Omental fat pad (tissue), 3 donors: ENCODE measurements at regions not wholly inside any gene's neighbourhood (a gene's known extent, or its start where the extent isn't known, plus 50 kb on each side); places are given as distances from the start of the nearest gene placed in this dataset.
"Not testable (repeated sequence)": the region's sequence is repeated elsewhere in the genome, so short reads cannot be mapped to it uniquely, and the experiment has no call there.

ENCODE experiments used
- ATAC-seq: fragments of 150-250 bp; one replicate; pipeline ENCODE4 v1.9.1; 2016; ENCODE audit warnings: mild to moderate bottlenecking, moderate library complexity; ENCODE audit not compliant: low FRiP score
- DNase-seq: peaks from one replicate; pipeline ENCODE4 v3.0.0-alpha.2; 2019; ENCODE audit warnings: low spot score
- CTCF ChIP-seq, 3 donors: fragments of 450-650 bp; IDR thresholded peaks; one replicate each; pipeline ENCODE4 v1.5.1; 2016 to 2017; ENCODE audit warnings: antibody characterized with exemption in 3 of 3, mild to moderate bottlenecking in 3 of 3, moderate library complexity in 2 of 3

GRCh38 chr10:43998021-43998809 lies 349.5 kb upstream of the ZNF32 start:
- no peak for TF ChIP-seq CTCF (IDR thresholded peaks at IDR 0.05)
- DNase-seq: no peak
- ATAC-seq: no peak

GRCh38 chr10:43997330-43997729 lies 348.6 kb upstream of the ZNF32 start:
- DNase-seq (no peak), ATAC-seq (no peak)
- TF ChIP-seq CTCF (IDR thresholded peaks at IDR 0.05): no peak

- ATAC-seq (no peak), DNase-seq (no peak)
- TF ChIP-seq CTCF (IDR thresholded peaks at IDR 0.05): no peak
Measured at GRCh38 chr10:43994539-43994938, 345.9 kb upstream of the ZNF32 start.

- ATAC-seq, DNase-seq: not testable (repeated sequence)
Measured at GRCh38 chr10:43992816-43993215, 344.1 kb upstream of the ZNF32 start.

GRCh38 chr10:43986374-43986773 lies 337.7 kb upstream of the ZNF32 start:
- ATAC-seq (no peak), DNase-seq (no peak)
- TF ChIP-seq CTCF (IDR thresholded peaks at IDR 0.05): no peak

GRCh38 chr10:43985941-43986340 lies 337.3 kb upstream of the ZNF32 start:
- no peak for ATAC-seq
- DNase-seq: no peak
- TF ChIP-seq CTCF (IDR thresholded peaks at IDR 0.05): no peak

- DNase-seq: no peak
- no peak for ATAC-seq
- TF ChIP-seq CTCF (IDR thresholded peaks at IDR 0.05): no peak
Measured at GRCh38 chr10:43983856-43984271, 335.2 kb upstream of the ZNF32 start.
